Stimulated activated CD8-positive, alpha-beta memory T cell treated with anti-CD3 and anti-CD28 coated beads, Interleukin-7, amount 100 ng/mL, for 4 hours (primary cell): ENCODE measurements at regions not wholly inside any gene's neighbourhood (a gene's known extent, or its start where the extent isn't known, plus 50 kb on each side); places are given as distances from the start of the nearest gene placed in this dataset.

Source experiments
- DNase-seq, 2 donors: peaks; one replicate each; pipeline ENCODE4 v3.0.0-alpha.2; 2020; ENCODE audit warnings: low read depth in 2 of 2

GRCh38 chr13:99823961-99824360 is 147.6 kb downstream of the ZIC5 start:
- no peak for DNase-seq

- no peak for DNase-seq
These were observed 148.7 kb downstream of the ZIC5 start for GRCh38 chr13:99822820-99823219.

GRCh38 chr13:99821741-99822140 is 149.8 kb downstream of the ZIC5 start:
- DNase-seq, result no peak

GRCh38 chr13:99819967-99820366 is 151.6 kb downstream of the ZIC5 start:
- no peak for DNase-seq

GRCh38 chr13:99816321-99816720 is 155.2 kb downstream of the ZIC5 start:
- no peak for DNase-seq

GRCh38 chr13:99813336-99814095 is 158.1 kb downstream of the ZIC5 start:
- no peak for DNase-seq

GRCh38 chr13:99812625-99813024 is 158.9 kb downstream of the ZIC5 start:
- no peak for DNase-seq

- DNase-seq, result no peak
These were observed 160.4 kb downstream of the ZIC5 start for GRCh38 chr13:99811067-99811700.

GRCh38 chr13:99809926-99810325 is 161.6 kb downstream of the ZIC5 start:
- no peak for DNase-seq

- no peak for DNase-seq
These were observed 162.1 kb downstream of the ZIC5 start for GRCh38 chr13:99809496-99809895.

- DNase-seq, result no peak
These were observed 162.8 kb downstream of the ZIC5 start for GRCh38 chr13:99808786-99809185.

GRCh38 chr13:99806671-99807070 is 164.9 kb downstream of the ZIC5 start:
- no peak for DNase-seq

- DNase-seq, result no peak
These were observed 166.2 kb downstream of the ZIC5 start for GRCh38 chr13:99805361-99805760.

- DNase-seq, result no peak
These were observed 168.4 kb downstream of the ZIC5 start for GRCh38 chr13:99803141-99803540.

GRCh38 chr13:99802416-99802815 is 169.2 kb downstream of the ZIC5 start:
- no peak for DNase-seq

GRCh38 chr13:99800951-99801350 is 170.6 kb downstream of the ZIC5 start:
- no peak for DNase-seq

GRCh38 chr13:99800011-99800410 is 171.6 kb downstream of the ZIC5 start:
- DNase-seq, result no peak

GRCh38 chr13:99798756-99799155 is 172.8 kb downstream of the ZIC5 start:
- DNase-seq, result no peak

- DNase-seq, result no peak
These were observed 173.9 kb downstream of the ZIC5 start for GRCh38 chr13:99797691-99798090.

GRCh38 chr13:99796175-99796819 is 175.3 kb downstream of the ZIC5 start:
- DNase-seq, result no peak

- no peak for DNase-seq
These were observed 179.3 kb downstream of the ZIC5 start for GRCh38 chr13:99792079-99792921.

- DNase-seq, result no peak
These were observed 188.9 kb downstream of the ZIC5 start for GRCh38 chr13:99782669-99783068.
